MM.1S (cell line): ENCODE measurements at regions not wholly inside any gene's neighbourhood (a gene's known extent, or its start where the extent isn't known, plus 50 kb on each side); places are given as distances from the start of the nearest gene placed in this dataset.

Source experiments
- DNase-seq: peaks from one replicate; pipeline ENCODE4 v3.0.0-alpha.2; 2015
- H2AFZ ChIP-seq: fragments of 300-600 bp; sonication (generic); 2 replicates; pipeline ENCODE4 v1.6.0; 2016; ENCODE audit warnings: antibody characterized with exemption, low read length
- H3F3A ChIP-seq: fragments of 300-600 bp; sonication (generic); 2 replicates; pipeline ENCODE4 v1.6.1; 2016; ENCODE audit warnings: mild to moderate bottlenecking, antibody characterized with exemption, low read length, moderate library complexity, mixed read lengths; ENCODE audit not compliant: insufficient read depth
- H3K27ac ChIP-seq: fragments of 300-600 bp; sonication (generic); 2 replicates; pipeline ENCODE4 v1.5.1; 2016; ENCODE audit warnings: mild to moderate bottlenecking, low read length
- H3K27me3 ChIP-seq: fragments of 300-600 bp; sonication (generic); replicated peaks from 2 replicates; pipeline ENCODE4 v1.6.0; 2016; ENCODE audit warnings: low read length; ENCODE audit not compliant: insufficient read depth
- H3K36me3 ChIP-seq: fragments of 300-600 bp; sonication (generic); replicated peaks from 2 replicates; pipeline ENCODE4 v1.6.1; 2016; ENCODE audit warnings: mild to moderate bottlenecking, low read length, mixed read lengths; ENCODE audit not compliant: insufficient read depth
- H3K4me1 ChIP-seq: fragments of 300-600 bp; sonication (generic); 2 replicates; pipeline ENCODE4 v1.6.1; 2016; ENCODE audit warnings: low read length, mixed read lengths
- H3K4me2 ChIP-seq: fragments of 300-600 bp; sonication (generic); 2 replicates; pipeline ENCODE4 v1.6.0; 2016; ENCODE audit warnings: low read depth, low read length
- H3K4me3 ChIP-seq: fragments of 300-600 bp; sonication (generic); 2 replicates; pipeline ENCODE4 v1.5.1; 2016; ENCODE audit warnings: low read length, mixed read lengths
- H3K79me2 ChIP-seq: fragments of 300-600 bp; sonication (generic); 2 replicates; pipeline ENCODE4 v1.6.1; 2016; ENCODE audit warnings: mixed run types, low read length, mixed read lengths
- H3K9ac ChIP-seq: fragments of 300-600 bp; sonication (generic); 2 replicates; pipeline ENCODE4 v1.6.1; 2016; ENCODE audit warnings: low read length, mixed read lengths
- H3K9me2 ChIP-seq: fragments of 300-600 bp; sonication (generic); replicated peaks from 2 replicates; pipeline ENCODE4 v1.6.1; 2016; ENCODE audit warnings: mild to moderate bottlenecking, low read length, mixed read lengths; ENCODE audit not compliant: insufficient read depth
- H3K9me3 ChIP-seq: fragments of 300-600 bp; sonication (generic); replicated peaks from 2 replicates; pipeline ENCODE4 v1.6.1; 2016; ENCODE audit warnings: mild to moderate bottlenecking, low read length, mixed read lengths; ENCODE audit not compliant: insufficient read depth
- H4K20me1 ChIP-seq: fragments of 300-600 bp; sonication (generic); 2 replicates; pipeline ENCODE4 v1.6.1; 2016; ENCODE audit warnings: mild to moderate bottlenecking, low read length, moderate library complexity, mixed read lengths; ENCODE audit not compliant: insufficient read depth
- CTCF ChIP-seq: fragments of 300-600 bp; sonication (generic); IDR thresholded peaks from 2 replicates; pipeline ENCODE4 v1.5.1; 2016; ENCODE audit warnings: antibody characterized with exemption, low read length, mixed read lengths
- EZH2 ChIP-seq: fragments of 300-600 bp; sonication (generic); optimal IDR thresholded peaks from 2 replicates; pipeline ENCODE3; 2017; ENCODE audit warnings: low read depth, mild to moderate bottlenecking, antibody characterized with exemption, low read length, mixed read lengths
- EZH2phosphoT487 ChIP-seq: fragments of 300-600 bp; sonication (generic); IDR thresholded peaks from 2 replicates; pipeline ENCODE4 v1.6.1; 2018; ENCODE audit warnings: antibody characterized with exemption, low read length

DNA sequence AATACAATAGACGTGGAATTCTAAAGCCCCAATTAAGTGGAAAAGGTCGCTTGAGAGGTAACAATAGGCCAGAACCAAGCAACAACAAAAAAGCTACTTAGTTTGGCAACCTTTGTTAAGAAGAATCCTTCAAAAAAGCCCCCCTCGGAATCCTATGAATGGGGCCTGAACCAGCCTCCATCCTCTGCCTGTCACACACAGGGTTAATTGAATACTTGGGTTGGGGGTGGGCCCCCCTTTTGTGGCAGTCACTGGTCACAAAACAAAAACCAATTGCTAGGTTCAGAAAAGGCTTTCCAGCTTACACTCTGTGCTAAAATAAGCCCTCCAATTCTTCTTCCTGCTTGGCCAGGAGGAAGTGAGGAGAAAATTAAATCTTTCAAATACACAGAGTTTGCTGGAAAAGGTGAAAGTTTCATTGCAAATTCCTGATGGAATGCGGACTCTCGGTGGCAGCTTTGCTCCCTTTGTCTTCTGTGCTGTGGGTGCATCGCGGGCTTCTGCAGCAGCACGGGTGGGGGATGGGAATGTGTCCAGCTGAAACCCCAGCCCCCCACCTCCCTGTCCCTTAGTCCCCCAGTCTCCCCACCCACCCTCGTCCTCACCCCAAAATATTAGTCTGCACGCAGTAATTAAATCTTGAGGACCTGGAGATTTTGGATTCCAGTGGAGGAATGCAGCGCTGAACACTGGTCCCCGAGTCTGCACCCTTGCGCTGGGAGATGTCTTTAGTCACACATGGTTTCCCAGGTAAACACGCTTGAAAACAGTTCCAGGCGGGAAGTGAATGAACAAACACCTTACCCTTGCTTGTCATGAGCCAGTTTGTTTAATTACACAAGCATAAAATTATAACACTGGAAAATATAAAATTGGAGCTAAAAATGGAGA is 254.3 kb downstream of the SOX11 start:
- Histone ChIP-seq H3K4me1 (peaks cover 14% of the 10 kb centered on the region), H3K9me2 (no peaks in the 10 kb centered on the region), H3K27ac (no peak overlapping the region), H3K79me2 (no peaks in the 10 kb centered on the region), H3K9ac (no peak overlapping the region), H3K4me3 (no peak overlapping the region), H3K36me3 (no peaks in the 10 kb centered on the region), H3K4me2 (no peak overlapping the region), H3F3A (peaks cover 5% of the 10 kb centered on the region; the same call in 1 of the 2 replicates), H3K27me3 (no peaks in the 10 kb centered on the region), H3K9me3 (no peaks in the 10 kb centered on the region), H2AFZ (no peak overlapping the region), H4K20me1 (no peaks in the 10 kb centered on the region)
- no peak for TF ChIP-seq EZH2
- no peak for TF ChIP-seq CTCF
- no peak for TF ChIP-seq EZH2phosphoT487
- no peak for DNase-seq

- TF ChIP-seq EZH2phosphoT487 (no peak), EZH2 (no peak), CTCF (no peak)
- no peak for DNase-seq
- Histone ChIP-seq H3K9me2 (no peaks in the 10 kb centered on the region), H3F3A (no peaks in the 10 kb centered on the region), H3K4me1 (no peaks in the 10 kb centered on the region), H3K36me3 (no peaks in the 10 kb centered on the region), H3K9me3 (no peaks in the 10 kb centered on the region), H3K79me2 (no peaks in the 10 kb centered on the region), H3K27ac (no peak overlapping the region), H4K20me1 (no peaks in the 10 kb centered on the region), H3K9ac (no peak overlapping the region), H3K4me3 (no peak overlapping the region), H2AFZ (no peak overlapping the region), H3K27me3 (no peaks in the 10 kb centered on the region), H3K4me2 (no peak overlapping the region)
Observed at GRCh38 chr2:5950736-5951135, 258.6 kb downstream of the SOX11 start.

DNA sequence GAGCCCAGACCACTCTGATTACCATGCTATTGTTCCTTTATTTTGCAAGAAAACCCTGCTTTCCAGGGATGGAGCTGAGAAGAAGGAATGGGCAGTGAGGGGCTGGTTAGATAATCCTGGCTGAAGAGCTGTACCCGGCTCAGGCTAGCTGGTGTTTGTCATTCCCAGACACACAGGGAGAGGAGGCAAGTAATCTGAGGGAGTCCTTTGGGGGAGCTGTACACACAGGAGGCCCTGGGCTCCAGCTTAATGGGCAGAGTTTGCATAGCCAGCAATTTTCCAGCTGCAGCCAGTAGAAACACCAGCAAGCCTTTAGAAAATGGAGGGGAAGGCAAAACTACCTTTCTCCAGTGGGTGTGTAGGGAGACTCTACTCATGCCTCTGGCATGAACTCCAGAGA is 259.3 kb downstream of the SOX11 start:
- Histone ChIP-seq H3K4me2 (no peak overlapping the region), H3K36me3 (no peaks in the 10 kb centered on the region), H2AFZ (no peak overlapping the region), H3K9me3 (no peaks in the 10 kb centered on the region), H3K9ac (no peak overlapping the region), H3K79me2 (no peaks in the 10 kb centered on the region), H3K4me1 (no peaks in the 10 kb centered on the region), H3F3A (no peaks in the 10 kb centered on the region), H3K27ac (no peak overlapping the region), H3K4me3 (no peak overlapping the region), H3K27me3 (no peaks in the 10 kb centered on the region), H4K20me1 (no peaks in the 10 kb centered on the region), H3K9me2 (no peaks in the 10 kb centered on the region)
- TF ChIP-seq EZH2phosphoT487 (no peak), CTCF (no peak), EZH2 (no peak)
- no peak for DNase-seq
